GM21447 (cell line): ENCODE measurements at regions not wholly inside any gene's neighbourhood (a gene's known extent, or its start where the extent isn't known, plus 50 kb on each side); places are given as distances from the start of the nearest gene placed in this dataset.

ENCODE experiments used
- ATAC-seq: cut with Tn5 transposase; IDR thresholded peaks from one replicate; pipeline ENCODE4 v1.9.1; 2021; ENCODE audit not compliant: unreplicated experiment

GRCh38 chr20:50242548-50242862 lies 51.9 kb downstream of the CEBPB start:
- ATAC-seq, result no peak

GRCh38 chr20:50242863-50243609 lies 52.4 kb downstream of the CEBPB start:
- no peak for ATAC-seq

- no peak for ATAC-seq
These were observed 53.2 kb downstream of the CEBPB start for GRCh38 chr20:50243610-50244351.

GRCh38 chr20:50244352-50245149 lies 53.9 kb downstream of the CEBPB start:
- no peak for ATAC-seq

- no peak for ATAC-seq
These were observed 55.1 kb downstream of the CEBPB start for GRCh38 chr20:50245498-50246366.

GRCh38 chr20:50246367-50247195 lies 56.0 kb downstream of the CEBPB start:
- ATAC-seq, result no peak

GRCh38 chr20:50247196-50248094 lies 56.8 kb downstream of the CEBPB start:
- no peak for ATAC-seq

GRCh38 chr20:50248104-50248641 lies 57.5 kb downstream of the CEBPB start:
- ATAC-seq, result no peak

- no peak for ATAC-seq
These were observed 59.1 kb downstream of the CEBPB start for GRCh38 chr20:50249447-50250388.

GRCh38 chr20:50250679-50251382 lies 60.2 kb downstream of the CEBPB start:
- no peak for ATAC-seq

- no peak for ATAC-seq
These were observed 60.7 kb downstream of the CEBPB start for GRCh38 chr20:50251383-50251748.

- no peak for ATAC-seq
These were observed 61.4 kb downstream of the CEBPB start for GRCh38 chr20:50251992-50252511.

- ATAC-seq, result no peak
These were observed 62.1 kb downstream of the CEBPB start for GRCh38 chr20:50252701-50253100.

- ATAC-seq, result no peak
These were observed 62.5 kb downstream of the CEBPB start for GRCh38 chr20:50253101-50253500.

- no peak for ATAC-seq
These were observed 63.9 kb downstream of the CEBPB start for GRCh38 chr20:50254466-50255079.

- no peak for ATAC-seq
These were observed 65.9 kb downstream of the CEBPB start for GRCh38 chr20:50256577-50256976.
